NK-92 treated with Interleukin-12 subunit alpha and Interleukin-12 subunit beta, amount 100 ng/mL, for 24 hours (cell line): ENCODE measurements at regions not wholly inside any gene's neighbourhood (a gene's known extent, or its start where the extent isn't known, plus 50 kb on each side); places are given as distances from the start of the nearest gene placed in this dataset.

Source experiments
- DNase-seq: peaks from one replicate; lab custom pipeline; 2025; lab: John Stamatoyannopoulos, UW

GRCh38 chr4:164405774-164406173, 348.2 kb upstream of the SMIM31 start:
- no peak for DNase-seq

- DNase-seq: no peak
Measured at GRCh38 chr4:164408831-164409230, 345.1 kb upstream of the SMIM31 start.

GRCh38 chr4:164410401-164410800, 343.5 kb upstream of the SMIM31 start:
- no peak for DNase-seq

- no peak for DNase-seq
Measured at GRCh38 chr4:164412246-164412645, 341.7 kb upstream of the SMIM31 start.

GRCh38 chr4:164413743-164414142, 340.2 kb upstream of the SMIM31 start:
- no peak for DNase-seq

- no peak for DNase-seq
Measured at GRCh38 chr4:164423819-164424218, 330.1 kb upstream of the SMIM31 start.

GRCh38 chr4:164424846-164425245, 329.1 kb upstream of the SMIM31 start:
- DNase-seq: no peak

GRCh38 chr4:164428561-164428960, 325.4 kb upstream of the SMIM31 start:
- DNase-seq: no peak

GRCh38 chr4:164438321-164438720, 315.6 kb upstream of the SMIM31 start:
- no peak for DNase-seq

GRCh38 chr4:164439037-164439436, 314.9 kb upstream of the SMIM31 start:
- no peak for DNase-seq

- no peak for DNase-seq
Measured at GRCh38 chr4:164440199-164440598, 313.7 kb upstream of the SMIM31 start.

GRCh38 chr4:164441109-164441508, 312.8 kb upstream of the SMIM31 start:
- DNase-seq: no peak

GRCh38 chr4:164442180-164442579, 311.8 kb upstream of the SMIM31 start:
- DNase-seq: no peak

- no peak for DNase-seq
Measured at GRCh38 chr4:164446516-164446915, 307.4 kb upstream of the SMIM31 start.

GRCh38 chr4:164461901-164462300, 292.0 kb upstream of the SMIM31 start:
- no peak for DNase-seq

GRCh38 chr4:164462471-164462870, 291.5 kb upstream of the SMIM31 start:
- no peak for DNase-seq

- DNase-seq: no peak
Measured at GRCh38 chr4:164464313-164464712, 289.6 kb upstream of the SMIM31 start.

GRCh38 chr4:164467493-164467892, 286.4 kb upstream of the SMIM31 start:
- no peak for DNase-seq

GRCh38 chr4:164481306-164482091, 272.4 kb upstream of the SMIM31 start:
- DNase-seq: no peak

GRCh38 chr4:164482092-164482404, 271.9 kb upstream of the SMIM31 start:
- DNase-seq: no peak

GRCh38 chr4:164482758-164483157, 271.2 kb upstream of the SMIM31 start:
- no peak for DNase-seq

- no peak for DNase-seq
Measured at GRCh38 chr4:164483711-164484110, 270.2 kb upstream of the SMIM31 start.

- DNase-seq: no peak
Measured at GRCh38 chr4:164484551-164484950, 269.4 kb upstream of the SMIM31 start.

- DNase-seq: no peak
Measured at GRCh38 chr4:164485136-164485535, 268.8 kb upstream of the SMIM31 start.
